Amniotic stem cell (primary cell): ENCODE measurements at regions not wholly inside any gene's neighbourhood (a gene's known extent, or its start where the extent isn't known, plus 50 kb on each side); places are given as distances from the start of the nearest gene placed in this dataset.
"Not testable (repeated sequence)": the region's sequence is repeated elsewhere in the genome, so short reads cannot be mapped to it uniquely, and the experiment has no call there.

ENCODE experiments used
- DNase-seq: peaks from one replicate; lab custom pipeline; 2025; lab: John Stamatoyannopoulos, UW

GRCh38 chr6:135555550-135555949 is 58.0 kb upstream of the AHI1 start:
- DNase-seq: no peak

GRCh38 chr6:135557582-135557981 is 60.0 kb upstream of the AHI1 start:
- DNase-seq: no peak

GRCh38 chr6:135565605-135566004 is 68.1 kb upstream of the AHI1 start:
- not testable (repeated sequence) for DNase-seq

GRCh38 chr6:135566311-135567068 is 69.0 kb upstream of the AHI1 start:
- no peak for DNase-seq

GRCh38 chr6:135567375-135568083 is 70.0 kb upstream of the AHI1 start:
- DNase-seq: no peak

- DNase-seq: peak; percentile 15
Observed at GRCh38 chr6:135568379-135568778, 70.8 kb upstream of the AHI1 start.

- DNase-seq: no peak
Observed at GRCh38 chr6:135572051-135572450, 74.5 kb upstream of the AHI1 start.

- DNase-seq: no peak
Observed at GRCh38 chr6:135575629-135576028, 78.1 kb upstream of the AHI1 start.

- DNase-seq: peak; percentile 16
Observed at GRCh38 chr6:135576055-135576454, 78.5 kb upstream of the AHI1 start.

- DNase-seq: no peak
Observed at GRCh38 chr6:135577059-135577538, 79.6 kb upstream of the AHI1 start.

- no peak for DNase-seq
Observed at GRCh38 chr6:135578976-135579375, 81.4 kb upstream of the AHI1 start.

- no peak for DNase-seq
Observed at GRCh38 chr6:135581211-135581610, 83.7 kb upstream of the AHI1 start.

- DNase-seq: no peak
Observed at GRCh38 chr6:135583256-135583761, 85.8 kb upstream of the AHI1 start.

- no peak for DNase-seq
Observed at GRCh38 chr6:135586388-135586787, 88.8 kb upstream of the AHI1 start.

GRCh38 chr6:135586844-135587243 is 89.3 kb upstream of the AHI1 start:
- DNase-seq: no peak

GRCh38 chr6:135592276-135592675 is 94.7 kb upstream of the AHI1 start:
- DNase-seq: no peak

GRCh38 chr6:135594000-135594399 is 96.5 kb upstream of the AHI1 start:
- no peak for DNase-seq

GRCh38 chr6:135600086-135600702 is 102.7 kb upstream of the AHI1 start:
- no peak for DNase-seq

- no peak for DNase-seq
Observed at GRCh38 chr6:135600931-135601330, 103.4 kb upstream of the AHI1 start.

- DNase-seq: no peak
Observed at GRCh38 chr6:135601857-135602256, 104.3 kb upstream of the AHI1 start.

- no peak for DNase-seq
Observed at GRCh38 chr6:135603249-135603648, 105.7 kb upstream of the AHI1 start.

GRCh38 chr6:135604035-135604860 is 106.7 kb upstream of the AHI1 start:
- DNase-seq: no peak
